MM.1S (cell line): ENCODE measurements at regions not wholly inside any gene's neighbourhood (a gene's known extent, or its start where the extent isn't known, plus 50 kb on each side); places are given as distances from the start of the nearest gene placed in this dataset.

Source experiments
- CTCF ChIP-seq: fragments of 300-600 bp; sonication (generic); IDR thresholded peaks from 2 replicates; pipeline ENCODE4 v1.5.1; 2016; ENCODE audit warnings: antibody characterized with exemption, low read length, mixed read lengths
- EZH2 ChIP-seq: fragments of 300-600 bp; sonication (generic); optimal IDR thresholded peaks from 2 replicates; pipeline ENCODE3; 2017; ENCODE audit warnings: low read depth, mild to moderate bottlenecking, antibody characterized with exemption, low read length, mixed read lengths
- EZH2phosphoT487 ChIP-seq: fragments of 300-600 bp; sonication (generic); IDR thresholded peaks from 2 replicates; pipeline ENCODE4 v1.6.1; 2018; ENCODE audit warnings: antibody characterized with exemption, low read length

- no peak for TF ChIP-seq CTCF
- TF ChIP-seq EZH2: no peak
- TF ChIP-seq EZH2phosphoT487: no peak
These were observed 168.7 kb downstream of the BTBD3 start for GRCh38 chr20:12086359-12086758.
